ENCODE measurements at regions not wholly inside any gene's neighbourhood (a gene's known extent, or its start where the extent isn't known, plus 50 kb on each side); places are given as distances from the start of the nearest gene placed in this dataset.
"Not testable (repeated sequence)": the region's sequence is repeated elsewhere in the genome, so short reads cannot be mapped to it uniquely, and the experiment has no call there.

DNA sequence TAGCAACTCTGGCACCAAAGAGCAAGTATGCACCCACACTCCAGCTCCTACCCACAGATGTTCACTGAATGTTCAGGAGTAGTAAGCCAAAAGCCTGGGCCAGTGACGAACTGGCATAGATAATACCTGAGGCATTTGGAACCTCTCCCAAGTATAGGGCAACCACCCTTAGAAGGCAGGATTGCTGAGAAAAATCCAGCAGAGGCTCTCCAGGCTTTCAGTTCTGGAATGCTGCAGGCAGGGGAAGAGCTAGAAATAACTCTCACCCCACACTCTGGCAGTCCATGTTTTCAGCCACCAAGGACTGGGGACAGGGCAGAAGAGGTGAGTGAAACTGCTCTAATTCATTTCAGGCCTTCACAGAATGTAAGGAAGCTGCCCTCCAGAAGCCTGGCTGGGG lies 90.3 kb downstream of the SYT15B start:
- H3K27me3 ChIP-seq (ENCODE audit: control insufficient read depth, insufficient read depth, low read length); DNase-seq (ENCODE audit: low read depth); H3K4me3 ChIP-seq (ENCODE audit: low read depth, low read length); POLR2A ChIA-PET; CTCF ChIA-PET; H3K36me3 ChIP-seq (ENCODE audit: control insufficient read depth, insufficient read depth, low read length): not testable (repeated sequence)

DNA sequence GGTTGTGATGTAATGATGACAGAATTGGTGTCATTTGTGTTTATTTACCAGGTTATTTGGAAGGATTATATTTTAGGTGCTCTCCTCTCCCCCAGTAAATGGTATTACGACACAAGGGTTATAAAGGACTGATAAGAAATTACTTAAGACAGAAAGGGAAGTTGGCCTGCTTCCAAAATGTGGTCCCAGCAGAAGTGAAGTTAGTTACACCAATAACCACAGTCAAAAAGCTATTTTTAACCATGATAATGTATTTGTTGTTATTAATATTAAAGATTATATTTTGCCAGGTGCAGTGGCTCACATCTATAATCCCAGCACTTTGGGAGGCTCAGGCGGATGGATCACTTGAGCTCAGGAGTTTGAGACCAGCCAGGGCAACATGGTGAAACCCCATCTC lies 92.5 kb downstream of the SYT15B start:
- CTCF ChIA-PET; H3K36me3 ChIP-seq (ENCODE audit: control insufficient read depth, insufficient read depth, low read length); H3K4me3 ChIP-seq (ENCODE audit: low read depth, low read length); POLR2A ChIA-PET; DNase-seq (ENCODE audit: low read depth); H3K27me3 ChIP-seq (ENCODE audit: control insufficient read depth, insufficient read depth, low read length): not testable (repeated sequence)

DNA sequence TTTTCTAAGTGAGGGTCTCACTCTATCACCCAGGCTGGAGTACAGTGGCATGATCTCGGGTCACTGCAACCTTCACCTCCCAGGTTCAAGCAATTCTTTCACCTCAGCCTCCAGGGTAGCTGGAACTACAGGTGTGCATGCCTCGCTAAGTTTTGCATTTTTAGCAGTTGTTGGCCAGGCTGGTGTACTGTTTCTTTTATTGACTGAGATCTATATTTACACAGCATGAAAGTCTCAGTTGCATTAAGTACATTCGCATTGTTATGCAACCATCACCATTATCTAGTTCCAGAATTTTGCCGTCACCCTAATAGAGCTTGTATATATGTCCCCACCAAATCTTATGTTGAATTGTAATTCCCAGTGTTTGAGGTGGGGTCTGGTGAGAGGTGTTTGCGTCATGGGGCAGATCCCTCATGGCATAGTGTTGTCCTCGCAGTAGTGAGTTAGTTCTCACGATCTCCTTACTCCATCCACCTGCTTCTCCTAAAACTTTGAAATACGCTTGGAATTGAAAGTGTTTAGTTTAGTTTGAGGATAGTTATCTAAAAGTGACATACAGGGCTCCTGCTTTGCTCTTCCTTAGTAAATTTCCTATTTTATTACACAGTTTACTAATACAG lies 101.3 kb downstream of the SYT15B start:
- H3K4me3 ChIP-seq (ENCODE audit: low read depth, low read length); DNase-seq (ENCODE audit: low read depth); CTCF ChIA-PET; POLR2A ChIA-PET; H3K36me3 ChIP-seq (ENCODE audit: control insufficient read depth, insufficient read depth, low read length); H3K27me3 ChIP-seq (ENCODE audit: control insufficient read depth, insufficient read depth, low read length): not testable (repeated sequence)

DNA sequence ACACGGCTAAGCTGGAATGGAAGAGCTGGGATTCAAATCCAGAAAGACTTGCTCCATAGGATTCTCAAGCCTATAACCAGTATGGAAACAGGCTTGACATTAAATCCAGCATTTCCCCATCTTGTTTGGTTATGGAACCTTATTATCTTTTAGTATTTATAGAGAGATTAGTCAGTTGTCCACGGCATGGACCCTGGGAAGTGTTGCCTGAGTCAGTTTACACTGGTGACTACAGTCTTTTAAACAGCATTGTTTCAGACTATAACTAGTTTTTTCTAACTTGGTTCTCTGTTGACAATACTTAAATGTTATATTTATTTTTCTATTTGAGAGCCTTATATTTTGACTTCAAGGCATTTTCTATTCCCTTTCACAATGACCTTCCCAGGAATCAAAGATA lies 106.7 kb downstream of the SYT15B start:
- POLR2A ChIA-PET, CTCF ChIA-PET: not testable (repeated sequence)

DNA sequence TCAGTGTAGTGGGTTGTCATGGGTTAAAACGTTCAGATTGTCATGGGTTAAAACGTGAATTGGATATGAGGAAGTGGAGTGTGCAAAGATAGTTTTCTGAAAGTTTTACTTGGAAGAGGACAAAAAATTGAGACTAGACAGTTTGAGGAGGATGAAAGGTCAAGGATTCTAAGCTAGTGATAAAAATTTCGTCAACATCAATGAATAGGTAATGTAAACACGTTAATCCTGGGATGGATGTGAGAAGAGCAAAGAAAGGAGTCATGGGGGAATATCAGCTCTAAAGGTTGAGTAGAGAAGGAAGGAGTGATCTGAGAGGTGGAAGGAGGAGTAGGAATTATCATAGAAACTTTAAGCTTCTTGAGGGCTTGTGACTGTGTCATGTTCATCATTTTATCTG lies 109.2 kb downstream of the SYT15B start:
- H3K27me3 ChIP-seq (ENCODE audit: control insufficient read depth, insufficient read depth, low read length); POLR2A ChIA-PET; CTCF ChIA-PET; H3K36me3 ChIP-seq (ENCODE audit: control insufficient read depth, insufficient read depth, low read length); DNase-seq (ENCODE audit: low read depth); H3K4me3 ChIP-seq (ENCODE audit: low read depth, low read length): not testable (repeated sequence)

More for the DNA sequence above, 106.7 kb downstream of the SYT15B start:
- not testable (repeated sequence) for H3K27me3 ChIP-seq (ENCODE audit: control insufficient read depth, insufficient read depth, low read length); DNase-seq (ENCODE audit: low read depth); H3K4me3 ChIP-seq (ENCODE audit: low read depth, low read length); H3K36me3 ChIP-seq (ENCODE audit: control insufficient read depth, insufficient read depth, low read length)

DNA sequence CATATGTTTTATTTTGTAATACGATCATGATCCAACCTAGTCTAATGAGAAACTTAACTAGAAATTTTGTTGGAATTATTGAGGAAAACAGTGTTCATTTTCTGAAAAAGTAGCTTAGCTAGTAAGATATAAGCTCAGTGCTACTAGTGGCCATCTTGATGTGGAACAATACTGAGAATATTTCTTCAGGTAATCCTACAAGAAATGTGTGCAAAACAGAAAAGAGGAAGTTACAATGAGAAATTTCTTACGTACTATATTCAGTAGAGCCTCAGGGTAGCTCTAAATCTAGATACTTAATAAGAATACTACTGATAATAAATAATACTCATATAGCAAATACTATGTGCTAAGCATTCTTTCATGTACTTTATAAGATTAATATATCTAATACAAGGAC lies 114.8 kb downstream of the SYT15B start:
- CTCF ChIA-PET; H3K4me3 ChIP-seq (ENCODE audit: low read depth, low read length): not testable (repeated sequence)

DNA sequence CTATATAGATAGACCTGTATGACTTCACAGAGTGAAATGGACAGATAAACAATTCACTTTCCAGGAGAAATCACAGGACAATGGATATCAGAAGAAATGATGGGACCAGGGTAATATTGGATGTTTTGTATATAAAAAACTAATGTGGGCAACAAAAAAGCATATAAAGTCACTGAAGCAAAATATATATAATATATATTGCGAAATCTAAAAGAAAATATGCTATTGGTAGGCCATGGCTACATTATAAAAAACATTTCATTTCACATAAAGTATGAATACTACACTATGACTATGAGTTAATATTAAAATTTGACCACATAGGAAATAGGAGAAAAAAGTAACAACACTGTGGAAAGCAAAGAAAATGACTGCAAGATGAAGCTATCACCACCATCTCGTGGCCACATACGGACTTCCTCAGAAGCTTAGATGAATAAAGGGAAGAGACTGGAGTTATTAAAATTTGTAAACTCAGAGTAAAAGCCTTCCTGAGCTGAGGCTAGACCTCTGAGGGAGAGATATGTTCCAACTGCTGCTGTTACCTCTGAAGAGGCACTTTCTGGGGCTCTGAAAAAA lies 115.8 kb downstream of the SYT15B start:
- H3K36me3 ChIP-seq (ENCODE audit: control insufficient read depth, insufficient read depth, low read length); H3K27me3 ChIP-seq (ENCODE audit: control insufficient read depth, insufficient read depth, low read length); CTCF ChIA-PET; H3K4me3 ChIP-seq (ENCODE audit: low read depth, low read length); POLR2A ChIA-PET; DNase-seq (ENCODE audit: low read depth): not testable (repeated sequence)

More for the DNA sequence above, 114.8 kb downstream of the SYT15B start:
- H3K36me3 ChIP-seq (ENCODE audit: control insufficient read depth, insufficient read depth, low read length); DNase-seq (ENCODE audit: low read depth); POLR2A ChIA-PET; H3K27me3 ChIP-seq (ENCODE audit: control insufficient read depth, insufficient read depth, low read length): not testable (repeated sequence)

DNA sequence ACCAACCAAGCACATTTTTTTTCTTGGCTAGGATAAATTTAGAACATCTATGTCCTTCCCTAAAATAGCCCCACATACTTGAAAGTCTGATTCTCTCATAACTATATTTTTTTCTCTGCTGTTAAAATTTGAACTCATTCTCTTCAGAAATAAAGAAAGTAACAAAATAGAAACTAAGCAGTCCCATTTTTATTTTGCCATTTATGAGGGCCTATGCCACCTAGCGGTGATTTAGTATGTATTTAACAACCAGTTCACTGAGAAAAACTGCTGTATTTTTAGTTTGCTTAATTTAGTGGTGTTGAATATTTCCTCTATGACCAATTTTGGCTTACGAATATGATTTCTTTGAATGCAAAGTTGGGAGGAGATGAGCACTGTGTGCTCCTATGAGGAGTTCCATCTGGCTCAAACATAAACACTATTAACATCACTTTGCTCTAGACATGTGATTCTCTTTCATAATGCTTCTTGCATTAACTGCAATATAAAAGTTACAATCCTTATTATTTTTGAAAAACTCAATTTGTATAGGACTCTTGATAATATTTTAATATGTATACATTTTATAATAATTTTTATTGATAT lies 116.6 kb downstream of the SYT15B start:
- CTCF ChIA-PET; DNase-seq (ENCODE audit: low read depth); H3K36me3 ChIP-seq (ENCODE audit: control insufficient read depth, insufficient read depth, low read length); H3K4me3 ChIP-seq (ENCODE audit: low read depth, low read length); H3K27me3 ChIP-seq (ENCODE audit: control insufficient read depth, insufficient read depth, low read length); POLR2A ChIA-PET: not testable (repeated sequence)
- TF ChIP-seq, protein P1, sequence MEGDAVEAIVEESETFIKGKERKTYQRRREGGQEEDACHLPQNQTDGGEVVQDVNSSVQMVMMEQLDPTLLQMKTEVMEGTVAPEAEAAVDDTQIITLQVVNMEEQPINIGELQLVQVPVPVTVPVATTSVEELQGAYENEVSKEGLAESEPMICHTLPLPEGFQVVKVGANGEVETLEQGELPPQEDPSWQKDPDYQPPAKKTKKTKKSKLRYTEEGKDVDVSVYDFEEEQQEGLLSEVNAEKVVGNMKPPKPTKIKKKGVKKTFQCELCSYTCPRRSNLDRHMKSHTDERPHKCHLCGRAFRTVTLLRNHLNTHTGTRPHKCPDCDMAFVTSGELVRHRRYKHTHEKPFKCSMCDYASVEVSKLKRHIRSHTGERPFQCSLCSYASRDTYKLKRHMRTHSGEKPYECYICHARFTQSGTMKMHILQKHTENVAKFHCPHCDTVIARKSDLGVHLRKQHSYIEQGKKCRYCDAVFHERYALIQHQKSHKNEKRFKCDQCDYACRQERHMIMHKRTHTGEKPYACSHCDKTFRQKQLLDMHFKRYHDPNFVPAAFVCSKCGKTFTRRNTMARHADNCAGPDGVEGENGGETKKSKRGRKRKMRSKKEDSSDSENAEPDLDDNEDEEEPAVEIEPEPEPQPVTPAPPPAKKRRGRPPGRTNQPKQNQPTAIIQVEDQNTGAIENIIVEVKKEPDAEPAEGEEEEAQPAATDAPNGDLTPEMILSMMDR (IDR thresholded peaks at IDR 0.05; ENCODE audit: insufficient read depth, low read depth, low read length) = peak; percentile 22; the same call in 1 of the 2 replicates

DNA sequence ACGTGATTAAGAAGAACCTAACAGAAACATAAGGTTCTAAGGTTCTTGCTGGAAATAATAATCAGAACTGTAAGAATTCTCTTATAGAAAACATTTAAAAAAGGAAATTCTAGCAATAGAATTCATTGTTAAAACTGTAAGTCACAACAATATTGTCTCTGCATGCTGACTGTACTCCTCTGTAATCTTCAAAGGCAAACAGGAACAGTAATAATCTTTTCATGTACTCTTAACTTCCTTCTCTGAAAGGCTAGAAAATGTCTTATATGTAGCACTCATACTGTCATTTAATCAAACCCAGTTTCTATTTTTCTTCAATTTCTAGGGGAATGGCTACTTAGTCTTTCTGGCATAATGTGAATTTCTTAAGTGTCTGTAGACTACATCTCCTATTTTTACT lies 103.5 kb upstream of the AGAP9 start:
- POLR2A ChIA-PET; H3K27me3 ChIP-seq (ENCODE audit: control insufficient read depth, insufficient read depth, low read length); H3K36me3 ChIP-seq (ENCODE audit: control insufficient read depth, insufficient read depth, low read length); DNase-seq (ENCODE audit: low read depth); H3K4me3 ChIP-seq (ENCODE audit: low read depth, low read length); CTCF ChIA-PET: not testable (repeated sequence)

DNA sequence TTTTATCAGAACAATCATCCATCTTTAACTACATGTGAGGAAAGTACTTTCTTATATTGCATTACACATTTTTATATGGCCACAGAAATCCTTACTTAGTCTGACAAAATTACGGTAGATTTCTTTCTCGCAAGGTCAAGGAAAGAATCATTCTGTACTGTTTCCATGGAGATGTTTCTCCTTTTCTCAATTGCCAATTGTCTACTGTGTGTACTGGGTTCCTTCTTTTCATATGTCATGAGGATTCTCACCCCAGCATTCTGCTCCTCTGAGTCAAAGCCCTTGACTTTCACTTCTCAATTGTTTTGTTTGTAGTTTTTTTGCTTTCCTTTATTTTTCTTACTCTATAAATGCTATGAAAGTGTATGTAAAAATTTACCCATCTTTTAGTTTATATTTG lies 99.3 kb upstream of the AGAP9 start:
- H3K36me3 ChIP-seq (ENCODE audit: control insufficient read depth, insufficient read depth, low read length); POLR2A ChIA-PET; CTCF ChIA-PET; H3K4me3 ChIP-seq (ENCODE audit: low read depth, low read length); DNase-seq (ENCODE audit: low read depth); H3K27me3 ChIP-seq (ENCODE audit: control insufficient read depth, insufficient read depth, low read length): not testable (repeated sequence)

All from BJ (cell line).